ENCODE measurements at regions not wholly inside any gene's neighbourhood (a gene's known extent, or its start where the extent isn't known, plus 50 kb on each side); places are given as distances from the start of the nearest gene placed in this dataset.

- no peaks in the 10 kb centered on the region for H3K36me3 ChIP-seq (ENCODE audit: control insufficient read depth, insufficient read depth, low read length)
- DNase-seq (ENCODE audit: low read depth), result no peak
- H3K27me3 ChIP-seq (ENCODE audit: control insufficient read depth, insufficient read depth, low read length), result no peaks in the 10 kb centered on the region
- H3K4me3 ChIP-seq (ENCODE audit: low read depth, low read length), result no peak overlapping the region
- TF ChIP-seq CTCF (IDR thresholded peaks at IDR 0.05; ENCODE audit: insufficient read depth, low read length, poor library complexity, severe bottlenecking), result no peak
Measured at GRCh38 chrX:147788641-147789350, 122.9 kb upstream of the FMR1 start.

- Histone ChIP-seq H3K27me3 (ENCODE audit: control insufficient read depth, insufficient read depth, low read length) (no peaks in the 10 kb centered on the region), H3K4me3 (ENCODE audit: low read depth, low read length) (no peak overlapping the region), H3K36me3 (ENCODE audit: control insufficient read depth, insufficient read depth, low read length) (no peaks in the 10 kb centered on the region)
- no peak for TF ChIP-seq CTCF (IDR thresholded peaks at IDR 0.05; ENCODE audit: insufficient read depth, low read length, poor library complexity, severe bottlenecking)
- no peak for DNase-seq (ENCODE audit: low read depth)
Measured at GRCh38 chrX:147800663-147801062, 111.1 kb upstream of the FMR1 start.

GRCh38 chrX:147803948-147804347 is 107.8 kb upstream of the FMR1 start:
- no peak for DNase-seq (ENCODE audit: low read depth)
- no peaks in the 10 kb centered on the region for H3K27me3 ChIP-seq (ENCODE audit: control insufficient read depth, insufficient read depth, low read length)
- no peak overlapping the region for H3K4me3 ChIP-seq (ENCODE audit: low read depth, low read length)
- TF ChIP-seq CTCF (IDR thresholded peaks at IDR 0.05; ENCODE audit: insufficient read depth, low read length, poor library complexity, severe bottlenecking), result peak; percentile 38
- H3K36me3 ChIP-seq (ENCODE audit: control insufficient read depth, insufficient read depth, low read length), result no peaks in the 10 kb centered on the region

GRCh38 chrX:147811803-147812202 is 99.9 kb upstream of the FMR1 start:
- no peaks in the 10 kb centered on the region for H3K36me3 ChIP-seq (ENCODE audit: control insufficient read depth, insufficient read depth, low read length)
- no peaks in the 10 kb centered on the region for H3K27me3 ChIP-seq (ENCODE audit: control insufficient read depth, insufficient read depth, low read length)
- TF ChIP-seq CTCF (IDR thresholded peaks at IDR 0.05; ENCODE audit: insufficient read depth, low read length, poor library complexity, severe bottlenecking), result no peak
- no peak for DNase-seq (ENCODE audit: low read depth)
- no peak overlapping the region for H3K4me3 ChIP-seq (ENCODE audit: low read depth, low read length)

GRCh38 chrX:147827070-147827469 is 84.6 kb upstream of the FMR1 start:
- TF ChIP-seq CTCF (IDR thresholded peaks at IDR 0.05; ENCODE audit: insufficient read depth, low read length, poor library complexity, severe bottlenecking), result no peak

GRCh38 chrX:147828719-147829118 is 83.0 kb upstream of the FMR1 start:
- H3K4me3 ChIP-seq (ENCODE audit: low read depth, low read length), result no peak overlapping the region
- no peaks in the 10 kb centered on the region for H3K36me3 ChIP-seq (ENCODE audit: control insufficient read depth, insufficient read depth, low read length)
- no peak for DNase-seq (ENCODE audit: low read depth)
- no peak for TF ChIP-seq CTCF (IDR thresholded peaks at IDR 0.05; ENCODE audit: insufficient read depth, low read length, poor library complexity, severe bottlenecking)
- H3K27me3 ChIP-seq (ENCODE audit: control insufficient read depth, insufficient read depth, low read length), result no peaks in the 10 kb centered on the region

More at GRCh38 chrX:147827070-147827469, 84.6 kb upstream of the FMR1 start:
- no peaks in the 10 kb centered on the region for H3K27me3 ChIP-seq (ENCODE audit: control insufficient read depth, insufficient read depth, low read length)
- no peak overlapping the region for H3K4me3 ChIP-seq (ENCODE audit: low read depth, low read length)
- DNase-seq (ENCODE audit: low read depth), result no peak
- H3K36me3 ChIP-seq (ENCODE audit: control insufficient read depth, insufficient read depth, low read length), result no peaks in the 10 kb centered on the region
